ENCODE measurements at regions not wholly inside any gene's neighbourhood (a gene's known extent, or its start where the extent isn't known, plus 50 kb on each side); places are given as distances from the start of the nearest gene placed in this dataset.
"Not testable (repeated sequence)": the region's sequence is repeated elsewhere in the genome, so short reads cannot be mapped to it uniquely, and the experiment has no call there.

DNA sequence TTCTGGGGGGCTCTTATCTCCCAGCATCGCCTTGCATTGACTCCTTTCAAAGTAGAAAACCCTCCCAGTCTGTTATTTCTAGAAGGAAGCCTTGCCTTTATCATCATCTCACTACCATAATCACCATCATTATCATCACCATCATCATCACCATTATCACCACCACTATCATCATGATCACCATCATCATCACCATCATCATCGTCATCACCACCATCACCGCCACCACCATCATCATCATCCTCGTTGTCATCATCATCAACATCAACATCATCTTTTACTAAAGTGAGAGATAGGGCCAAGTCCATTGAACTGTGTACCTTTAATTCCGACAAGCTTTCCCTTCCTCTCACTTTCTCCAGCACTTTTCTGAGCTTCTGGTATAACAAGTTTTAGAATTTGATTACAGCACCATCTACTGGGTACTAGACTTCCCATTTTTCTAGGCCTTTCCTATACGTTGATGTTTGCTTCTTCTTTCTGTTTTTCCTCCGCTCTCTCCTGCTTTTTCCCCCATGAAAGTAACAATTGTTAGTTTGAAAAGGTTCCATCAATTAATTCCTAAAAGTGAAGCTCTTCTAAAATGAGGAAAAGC lies 226.4 kb downstream of the BUB3 start:
- DNase-seq = no peak

- DNase-seq = no peak
These were observed 227.0 kb downstream of the BUB3 start for GRCh38 chr10:123381224-123381623.

- no peak for DNase-seq
These were observed 228.3 kb downstream of the BUB3 start for GRCh38 chr10:123382491-123382890.

- DNase-seq = no peak
These were observed 231.4 kb downstream of the BUB3 start for GRCh38 chr10:123385508-123386080.

GRCh38 chr10:123389520-123389919 lies 235.3 kb downstream of the BUB3 start:
- no peak for DNase-seq

DNA sequence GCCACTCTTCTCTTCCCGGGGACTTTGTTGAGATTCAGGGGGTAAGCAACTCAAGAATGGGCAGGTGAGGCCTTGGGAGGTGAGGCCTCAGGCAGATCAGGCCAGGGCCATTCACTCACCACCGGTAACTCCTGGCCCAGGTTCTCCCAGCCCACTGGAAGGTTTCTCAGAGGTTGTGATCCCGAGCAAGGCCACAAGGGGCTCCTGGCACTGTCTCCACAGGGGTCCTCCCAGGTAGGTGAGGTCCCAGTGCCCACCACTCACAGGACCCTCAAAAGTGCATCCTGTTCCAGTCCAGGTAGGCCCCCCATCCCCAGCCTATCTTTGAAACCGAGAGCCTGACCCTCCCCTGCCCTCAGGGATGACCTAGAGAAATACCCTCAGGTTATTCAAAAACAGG lies 236.1 kb downstream of the BUB3 start:
- no peak for DNase-seq

- no peak for DNase-seq
These were observed 236.7 kb downstream of the BUB3 start for GRCh38 chr10:123390874-123391273.

- DNase-seq = no peak
These were observed 237.2 kb downstream of the BUB3 start for GRCh38 chr10:123391275-123392028.

DNA sequence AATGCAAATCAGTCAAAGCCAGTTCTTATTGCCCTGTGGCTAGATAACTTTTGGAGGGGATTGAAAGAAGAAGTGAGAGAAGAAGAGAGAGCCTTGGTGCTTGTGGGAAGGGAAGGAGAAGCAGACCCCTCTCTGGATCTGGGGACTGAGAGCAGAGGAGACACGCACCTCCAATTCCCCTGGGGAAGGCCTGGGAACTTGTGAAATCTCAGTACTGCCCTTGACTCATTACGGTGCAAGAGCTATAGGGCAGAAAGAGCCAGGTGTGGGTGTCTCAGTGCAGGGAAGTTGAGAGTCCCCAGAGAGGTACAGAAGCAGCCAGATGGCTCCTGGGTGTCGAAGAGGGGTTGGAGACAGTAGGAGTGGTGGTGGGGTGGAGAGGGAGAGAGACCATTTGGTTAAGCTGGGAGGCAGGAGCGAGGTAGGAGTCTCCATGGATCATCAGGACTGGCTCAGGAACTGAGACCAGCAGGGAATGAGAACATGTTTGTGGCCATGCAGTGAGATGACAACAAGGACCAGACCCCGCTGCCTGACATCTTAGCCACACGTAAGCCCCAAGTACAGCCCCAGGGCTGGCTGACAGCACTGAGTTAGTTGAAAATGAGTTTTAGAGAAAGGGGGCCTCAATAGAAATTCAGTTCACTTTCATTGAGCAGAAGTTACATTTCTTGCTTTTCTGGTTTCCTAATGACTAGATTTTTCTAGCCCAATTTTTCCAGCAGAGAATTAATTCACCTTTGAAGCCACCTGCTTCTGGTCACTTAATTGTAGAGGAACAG lies 238.2 kb downstream of the BUB3 start:
- DNase-seq = no peak

DNA sequence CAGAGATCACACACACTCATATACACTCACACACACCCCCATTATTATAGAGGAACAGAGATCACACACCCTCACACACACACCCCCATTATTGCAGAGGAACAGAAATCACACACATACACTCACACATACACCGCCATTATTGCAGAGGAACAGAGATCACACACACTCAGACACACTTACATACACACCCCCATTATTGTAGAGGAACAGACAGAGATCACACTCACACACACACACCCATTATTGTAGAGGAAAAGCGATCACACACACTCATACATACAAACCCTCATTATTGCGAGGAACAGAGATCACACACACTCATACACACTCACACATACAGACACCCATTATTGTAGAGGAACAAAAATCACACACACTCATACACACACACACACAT lies 239.0 kb downstream of the BUB3 start:
- no peak for DNase-seq

DNA sequence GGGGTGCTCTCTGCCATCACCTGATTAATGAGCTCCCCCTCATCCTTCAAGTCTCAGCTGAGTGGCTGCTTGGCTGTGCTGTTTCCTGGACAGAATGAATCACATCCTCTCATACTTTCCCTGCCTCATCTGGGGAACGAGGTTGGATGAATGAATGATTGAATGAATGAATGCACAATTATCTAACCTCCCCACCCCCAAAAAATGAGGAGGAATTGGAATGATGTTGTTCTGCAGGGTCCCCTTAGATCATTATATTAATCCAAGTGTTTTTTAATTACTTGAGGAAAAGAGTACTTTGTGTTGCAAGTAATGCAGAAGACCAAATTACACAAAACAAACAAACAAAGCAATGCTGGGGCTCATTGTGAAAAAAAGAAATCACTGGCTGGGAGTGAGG lies 240.2 kb downstream of the BUB3 start:
- no peak for DNase-seq

- not testable (repeated sequence) for DNase-seq
These were observed 241.0 kb downstream of the BUB3 start for GRCh38 chr10:123395234-123395633.

DNA sequence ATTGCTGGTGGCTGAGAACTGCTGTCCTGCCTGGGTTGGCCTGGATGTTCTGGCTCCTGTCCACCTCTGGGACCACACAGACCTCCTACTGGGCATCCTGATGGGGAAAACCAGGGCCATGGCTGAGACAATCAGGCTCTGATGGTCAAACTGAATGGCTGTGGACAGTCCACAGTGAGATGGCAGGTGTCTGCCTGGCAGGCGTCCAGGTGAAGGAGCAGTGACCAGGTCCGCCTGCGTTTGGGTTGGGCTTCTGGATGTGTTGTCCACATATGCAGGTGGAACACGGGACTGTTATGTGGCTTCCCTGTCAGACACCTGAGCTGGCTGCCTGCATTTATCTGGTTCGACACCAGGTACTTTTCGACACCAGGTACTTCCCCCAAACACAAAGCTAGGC lies 241.7 kb downstream of the BUB3 start:
- no peak for DNase-seq

GRCh38 chr10:123398180-123398591 lies 244.0 kb downstream of the BUB3 start:
- DNase-seq = no peak

GRCh38 chr10:123398756-123399155 lies 244.6 kb downstream of the BUB3 start:
- DNase-seq = no peak

- no peak for DNase-seq
These were observed 245.2 kb downstream of the BUB3 start for GRCh38 chr10:123399276-123399839.

DNA sequence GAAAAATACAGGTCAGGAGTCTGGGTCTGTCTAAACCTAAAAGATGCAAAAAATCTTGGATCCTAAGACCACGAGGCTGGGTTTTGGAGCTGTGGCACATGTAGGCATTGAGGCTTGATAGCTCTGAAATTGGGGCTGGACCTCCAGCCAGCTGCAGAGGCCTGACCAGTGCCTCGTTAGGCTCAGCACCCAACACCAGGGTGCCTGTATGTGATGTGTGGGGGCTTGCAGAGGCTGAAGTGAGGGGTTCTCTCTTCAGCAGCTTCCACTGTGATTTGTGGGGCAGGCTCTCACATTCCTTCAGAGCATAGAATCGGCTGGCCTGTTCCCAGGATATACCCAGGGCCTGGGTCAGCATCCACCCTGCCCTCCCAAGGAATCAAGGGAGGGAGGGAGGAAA lies 247.8 kb downstream of the BUB3 start:
- DNase-seq = no peak

- DNase-seq = no peak
These were observed 248.5 kb downstream of the BUB3 start for GRCh38 chr10:123402656-123403055.

DNA sequence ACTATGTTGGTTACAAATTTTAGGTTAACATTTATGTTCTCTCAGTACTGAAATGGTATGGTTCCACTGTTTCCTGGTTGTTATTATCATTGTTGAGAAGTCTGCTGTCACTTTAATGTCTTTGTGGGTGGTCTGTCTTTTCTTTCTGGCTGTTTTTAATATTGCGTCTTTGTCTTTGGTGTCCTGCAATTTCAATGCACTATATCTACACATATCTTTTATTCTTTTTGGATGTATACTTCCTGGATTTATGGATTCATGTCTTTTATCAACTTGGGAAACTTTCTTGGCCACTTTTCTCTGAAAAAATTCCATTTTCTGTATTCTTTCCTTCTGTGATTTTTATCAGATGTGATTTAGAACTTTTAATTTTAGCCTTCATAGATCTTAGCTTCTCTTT lies 250.2 kb downstream of the BUB3 start:
- DNase-seq = no peak

DNA sequence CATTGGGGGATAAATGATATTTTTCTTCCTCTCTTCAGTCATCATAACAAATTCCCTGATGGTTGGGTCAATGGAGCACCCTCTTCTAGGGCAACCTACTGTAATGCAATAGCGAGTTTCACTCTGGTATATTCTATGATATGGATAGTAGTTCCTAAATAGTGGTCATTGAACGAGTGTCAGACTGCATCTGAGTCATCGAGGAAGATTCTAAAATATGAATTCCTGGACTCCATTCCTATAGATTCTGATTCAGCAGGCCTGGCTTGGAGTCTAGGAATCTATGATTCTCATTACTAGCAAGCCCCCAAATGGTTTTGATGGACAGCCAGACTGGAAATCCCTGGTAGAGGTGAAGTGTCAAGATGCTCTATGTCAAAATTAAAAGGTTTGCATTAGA lies 254.5 kb downstream of the BUB3 start:
- DNase-seq = no peak

DNA sequence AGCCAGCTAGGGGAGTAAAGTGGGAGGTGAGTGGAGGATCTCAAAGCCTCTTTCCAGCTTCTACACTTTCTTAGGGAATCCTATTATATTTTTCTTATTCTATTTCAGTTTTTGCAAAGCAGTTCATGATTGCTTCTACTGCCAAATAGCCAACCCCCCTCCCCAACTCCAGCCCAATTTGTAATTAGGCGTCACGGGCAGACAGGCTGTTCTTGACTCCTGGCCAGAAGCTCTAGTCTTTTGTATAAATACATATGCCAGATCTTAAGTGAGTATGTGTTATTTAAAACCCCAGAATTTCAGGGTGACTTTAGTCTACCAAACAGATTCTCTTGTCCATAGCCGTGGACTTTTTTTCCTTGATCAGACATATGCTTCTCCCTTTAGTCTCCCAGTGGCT lies 255.2 kb downstream of the BUB3 start:
- no peak for DNase-seq

GRCh38 chr10:123409884-123410283 lies 255.7 kb downstream of the BUB3 start:
- no peak for DNase-seq

- DNase-seq = no peak
These were observed 252.8 kb upstream of the GPR26 start for GRCh38 chr10:123413353-123413752.

Measured in GDM1 (cell line).